ENCODE measurements at regions not wholly inside any gene's neighbourhood (a gene's known extent, or its start where the extent isn't known, plus 50 kb on each side); places are given as distances from the start of the nearest gene placed in this dataset.

DNA sequence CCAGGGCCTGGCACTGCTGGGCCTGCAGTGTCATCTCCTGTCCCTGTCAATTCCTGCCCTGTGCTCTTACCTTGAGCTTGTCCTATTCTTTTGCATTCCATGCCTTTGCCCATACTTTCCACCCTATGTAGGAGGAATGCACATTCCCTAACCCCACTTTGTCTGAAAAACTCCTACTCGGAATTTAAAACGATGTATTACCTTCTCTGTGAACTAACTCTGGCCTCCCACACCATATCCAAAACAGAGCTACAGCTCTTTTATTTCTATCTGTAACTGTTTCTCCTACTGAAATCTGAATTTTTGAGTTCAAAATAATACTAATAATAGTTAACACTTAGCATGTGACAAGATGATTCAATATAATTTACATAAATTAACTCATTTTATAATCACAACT, 353.7 kb downstream of the FRK start:
- TF ChIP-seq POLR2A (IDR thresholded peaks at IDR 0.05) (no peak), POLR2AphosphoS5 (IDR thresholded peaks at IDR 0.05) (no peak), EP300 (IDR thresholded peaks at IDR 0.05) (no peak)
- TF ChIP-seq, protein P1, sequence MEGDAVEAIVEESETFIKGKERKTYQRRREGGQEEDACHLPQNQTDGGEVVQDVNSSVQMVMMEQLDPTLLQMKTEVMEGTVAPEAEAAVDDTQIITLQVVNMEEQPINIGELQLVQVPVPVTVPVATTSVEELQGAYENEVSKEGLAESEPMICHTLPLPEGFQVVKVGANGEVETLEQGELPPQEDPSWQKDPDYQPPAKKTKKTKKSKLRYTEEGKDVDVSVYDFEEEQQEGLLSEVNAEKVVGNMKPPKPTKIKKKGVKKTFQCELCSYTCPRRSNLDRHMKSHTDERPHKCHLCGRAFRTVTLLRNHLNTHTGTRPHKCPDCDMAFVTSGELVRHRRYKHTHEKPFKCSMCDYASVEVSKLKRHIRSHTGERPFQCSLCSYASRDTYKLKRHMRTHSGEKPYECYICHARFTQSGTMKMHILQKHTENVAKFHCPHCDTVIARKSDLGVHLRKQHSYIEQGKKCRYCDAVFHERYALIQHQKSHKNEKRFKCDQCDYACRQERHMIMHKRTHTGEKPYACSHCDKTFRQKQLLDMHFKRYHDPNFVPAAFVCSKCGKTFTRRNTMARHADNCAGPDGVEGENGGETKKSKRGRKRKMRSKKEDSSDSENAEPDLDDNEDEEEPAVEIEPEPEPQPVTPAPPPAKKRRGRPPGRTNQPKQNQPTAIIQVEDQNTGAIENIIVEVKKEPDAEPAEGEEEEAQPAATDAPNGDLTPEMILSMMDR (IDR thresholded peaks at IDR 0.05) = no peak
